Heart right ventricle (tissue), 16 donors: ENCODE measurements at regions not wholly inside any gene's neighbourhood (a gene's known extent, or its start where the extent isn't known, plus 50 kb on each side); places are given as distances from the start of the nearest gene placed in this dataset.

Experiments used
- ATAC-seq, 8 donors: fragments of 200-7000 bp; cut with Tn5 transposase; one replicate each; pipeline ENCODE4 v1.9.1; 2020; ENCODE audit warnings: mild to moderate bottlenecking in 8 of 8, moderate library complexity in 8 of 8, moderate number of reproducible peaks in 1 of 8
- DNase-seq, 2 donors: peaks; one replicate each; pipeline ENCODE4 v3.0.0-alpha.2; 2020
- H3K27ac ChIP-seq, 10 donors: fragments of 200-600 bp; sonication (generic) in 2 of 10; one replicate each; pipeline versions ENCODE4 v1.5.0 to v1.8.0; 2020 to 2022; ENCODE audit warnings: mild to moderate bottlenecking in 3 of 10
- H3K27me3 ChIP-seq, 7 donors: fragments of 200-600 bp; one replicate each; pipeline ENCODE4 v1.8.0; 2021 to 2022; ENCODE audit warnings: mild to moderate bottlenecking in 2 of 7
- H3K36me3 ChIP-seq, 9 donors: fragments of 200-600 bp; sonication (generic) in 1 of 9; one replicate each; pipeline versions ENCODE4 v1.5.0 to v1.8.0; 2020 to 2022; ENCODE audit warnings: mild to moderate bottlenecking in 2 of 9
- H3K4me1 ChIP-seq, 9 donors: fragments of 200-600 bp; sonication (generic) in 1 of 9; one replicate each; pipeline versions ENCODE4 v1.5.0 to v1.8.0; 2020 to 2022; ENCODE audit warnings: mild to moderate bottlenecking in 4 of 9
- H3K4me3 ChIP-seq, 10 donors: fragments of 200-600 bp; sonication (generic) in 2 of 10; one replicate each; pipeline versions ENCODE4 v1.5.0 to v1.8.0; 2020 to 2022; ENCODE audit warnings: mild to moderate bottlenecking in 7 of 10, moderate library complexity in 2 of 10
- H3K9me3 ChIP-seq, 11 donors: fragments of 200-600 bp in 10 of 11; sonication (generic) in 2 of 11; one replicate each; pipeline versions ENCODE4 v1.5.0 to v1.8.0; 2013 to 2022; ENCODE audit warnings: mild to moderate bottlenecking in 2 of 11, control low read depth in 1 of 11, moderate library complexity in 1 of 11
- CTCF ChIP-seq, 9 donors: fragments of 200-600 bp; sonication (generic) in 2 of 9; IDR thresholded peaks; one replicate each; pipeline versions ENCODE4 v1.5.0 to v1.8.0; 2021 to 2022; ENCODE audit warnings: antibody characterized with exemption in 9 of 9, mild to moderate bottlenecking in 5 of 9, moderate library complexity in 1 of 9
- WGBS, 2 donors: extraction: QIAGEN DNeasy Blood & Tissue Kit; methylation state at CpG; one replicate each; pipeline ENCODE4 v1.1.7; 2013; ENCODE audit warnings: inconsistent platforms in 1 of 2; 5-methylcytosine and 5-hydroxymethylcytosine counted together
- intact Hi-C, 10 donors: fragments of 100-400 bp; cut with DNase I; formaldehyde crosslinking; loops; one replicate each; pipeline versions ENCODE4 v1.11.1 to v1.14.2; 2022
- donor health status: Arrhythmogenic right ventricular cardiomyopathy.
- donor health status: ischemic (EF 13 %, LVEDD 7.1; RV severe dilation, severe dysfunction).
- donor health status: healthy with polysubstance abuse.
- donor health status: DM: no; HTN: yes; CAD: no.
- donor health status: DM: no; HTN: no; CAD: no.
- donor health status: ischemic (EF 25% LVEDD 6.9; RV normal size, moderate dysfunction).
- donor health status: ischemic (EF 25% LVEDD 5.7; RV mildly dilated, moderate dysfunction).
- donor health status: healthy.
- donor health status: DM: yes; HTN: yes; CAD: no.
- donor health status: Ischemic cardiomyopathy.
- donor health status: ischemic (EF 35%, LVEDD 5.7; RV mildly dilated, moderate dysfunction).
- donor health status: nonischemic (EF 11% LVEDD 7.7; RV severe dilation, severe dysfunction).
- donor health status: DM: yes; HTN: yes; CAD: no.
- donor health status: PGD.
- donor health status: ischemic (EF 29% LVEDD 5.4; RV normal size, mild dysfunction).
- donor health status: nonischemic (EF 23%, LVEDD 6.1; RV moderate dilation, normal function).

GRCh38 chr10:98080494-98080893, 50.1 kb upstream of the CRTAC1 start:
- no peaks in the 10 kb centered on the region for H3K36me3 ChIP-seq
- intact Hi-C loops = no loop called here
- no peak overlapping the region for H3K27ac ChIP-seq
- H3K27me3 ChIP-seq = peaks cover 0 to 14% (median 0%) of the 10 kb centered on the region in 7 donors
- ATAC-seq (peak in 1 of 8 donors; percentile 22), DNase-seq (no peak)
- H3K4me1 ChIP-seq = no peaks in the 10 kb centered on the region
- no peak for TF ChIP-seq CTCF (IDR thresholded peaks at IDR 0.05)
- no peaks in the 10 kb centered on the region for H3K9me3 ChIP-seq
- 70 to 84% methylated on average over 6 of the region's 6 CpGs for WGBS, 2 donors
- no peak overlapping the region for H3K4me3 ChIP-seq
